Effector memory CD8-positive, alpha-beta T cell (primary cell): ENCODE measurements at regions not wholly inside any gene's neighbourhood (a gene's known extent, or its start where the extent isn't known, plus 50 kb on each side); places are given as distances from the start of the nearest gene placed in this dataset.

ENCODE experiments used
- ATAC-seq: fragments of 150-1000 bp; cut with Tn5 transposase; replicated peaks from 2 replicates; pipeline ENCODE4 v1.10.0; 2021; ENCODE audit warnings: mild to moderate bottlenecking, moderate library complexity
- DNase-seq, 3 experiments: peaks; one replicate each; pipeline ENCODE4 v3.0.0; 2021
- H3K27ac Mint-ChIP-seq, 2 donors: one replicate each; pipeline ENCODE4 v1.8.0; 2022; ENCODE audit warnings: mild to moderate bottlenecking in 2 of 2, mixed read lengths in 2 of 2, moderate library complexity in 2 of 2
- H3K27me3 Mint-ChIP-seq, 2 donors: one replicate each; pipeline ENCODE4 v1.8.0; 2022; ENCODE audit warnings: mixed read lengths in 2 of 2
- H3K36me3 Mint-ChIP-seq: one replicate; pipeline ENCODE4 v1.8.0; 2022; ENCODE audit warnings: mild to moderate bottlenecking, moderate library complexity, mixed read lengths; ENCODE audit not compliant: insufficient read depth
- H3K4me1 Mint-ChIP-seq, 2 donors: one replicate each; pipeline ENCODE4 v1.8.0; 2022; ENCODE audit warnings: low read depth in 2 of 2, mixed read lengths in 2 of 2
- H3K4me3 Mint-ChIP-seq, 2 donors: one replicate each; pipeline ENCODE4 v1.8.0; 2022; ENCODE audit warnings: mild to moderate bottlenecking in 2 of 2, mixed read lengths in 2 of 2, moderate library complexity in 2 of 2
- H3K9me3 Mint-ChIP-seq, 2 donors: one replicate each; pipeline ENCODE4 v1.8.0; 2022; ENCODE audit warnings: mixed read lengths in 2 of 2

DNA sequence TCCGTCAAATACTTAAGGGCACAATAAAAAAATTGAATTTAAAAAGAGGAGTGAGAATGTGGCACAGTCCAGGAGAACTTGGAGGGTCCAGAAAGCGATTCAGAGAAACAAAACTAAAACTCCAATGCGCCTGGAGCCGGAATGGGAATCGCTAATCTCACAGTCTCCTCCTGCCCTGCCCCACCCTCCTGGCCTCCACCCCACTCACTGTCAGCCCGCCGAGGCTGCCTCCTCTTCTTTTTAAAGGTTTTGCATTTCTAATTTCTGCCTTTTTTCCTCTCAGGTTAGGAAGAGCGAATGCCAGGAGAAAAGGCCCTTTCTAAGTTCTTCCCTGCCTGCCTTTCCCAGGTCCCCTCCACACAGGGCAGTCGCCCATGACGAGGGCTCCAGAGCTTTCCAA, 135.3 kb downstream of the ZBTB18 start:
- peaks cover 3% of the 10 kb centered on the region for H3K36me3 Mint-ChIP-seq
- ATAC-seq = no peak

GRCh38 chr1:244187310-244187709, 136.2 kb downstream of the ZBTB18 start:
- Mint-ChIP-seq H3K27ac (no peak overlapping the region), H3K4me1 (no peaks in the 10 kb centered on the region), H3K36me3 (peaks cover 3% of the 10 kb centered on the region), H3K4me3 (no peak overlapping the region), H3K27me3 (peaks cover 49 to 56% of the 10 kb centered on the region in 2 donors), H3K9me3 (peaks cover 5 to 10% of the 10 kb centered on the region in 2 donors)
- ATAC-seq (no peak), DNase-seq (no peak)

More for the DNA sequence above, 135.3 kb downstream of the ZBTB18 start:
- Mint-ChIP-seq H3K9me3 (peaks cover 5 to 10% of the 10 kb centered on the region in 2 donors), H3K27me3 (peaks cover 50 to 56% of the 10 kb centered on the region in 2 donors), H3K4me1 (no peaks in the 10 kb centered on the region), H3K4me3 (no peak overlapping the region), H3K27ac (no peak overlapping the region)
- no peak for DNase-seq

GRCh38 chr1:244191581-244191980, 140.5 kb downstream of the ZBTB18 start:
- Mint-ChIP-seq H3K27me3 (peaks cover 41 to 46% of the 10 kb centered on the region in 2 donors), H3K4me1 (no peaks in the 10 kb centered on the region), H3K4me3 (no peak overlapping the region), H3K36me3 (peaks cover under 1% of the 10 kb centered on the region), H3K27ac (no peak overlapping the region), H3K9me3 (peaks cover 5 to 10% of the 10 kb centered on the region in 2 donors)
- DNase-seq (no peak), ATAC-seq (no peak)

- no peak for DNase-seq
- no peak overlapping the region for H3K27ac Mint-ChIP-seq
- ATAC-seq = no peak
- H3K4me3 Mint-ChIP-seq = no peak overlapping the region
- H3K36me3 Mint-ChIP-seq = no peaks in the 10 kb centered on the region
- peaks cover 34 to 43% of the 10 kb centered on the region in 2 donors for H3K27me3 Mint-ChIP-seq
- H3K9me3 Mint-ChIP-seq = peaks cover 5 to 10% of the 10 kb centered on the region in 2 donors
- no peaks in the 10 kb centered on the region for H3K4me1 Mint-ChIP-seq
These were observed 141.2 kb downstream of the ZBTB18 start for GRCh38 chr1:244192325-244192724.

- no peak for DNase-seq
- H3K4me3 Mint-ChIP-seq = no peak overlapping the region
These were observed 145.6 kb downstream of the ZBTB18 start for GRCh38 chr1:244196571-244197285.

GRCh38 chr1:244197851-244198375, 146.8 kb downstream of the ZBTB18 start:
- no peak overlapping the region for H3K27ac Mint-ChIP-seq
- H3K4me3 Mint-ChIP-seq = no peak overlapping the region
- no peaks in the 10 kb centered on the region for H3K4me1 Mint-ChIP-seq
- DNase-seq (no peak), ATAC-seq (no peak)
- peaks cover 30 to 45% of the 10 kb centered on the region in 2 donors for H3K27me3 Mint-ChIP-seq
- H3K9me3 Mint-ChIP-seq = no peaks in the 10 kb centered on the region
- H3K36me3 Mint-ChIP-seq = no peaks in the 10 kb centered on the region

More at GRCh38 chr1:244196571-244197285, 145.6 kb downstream of the ZBTB18 start:
- Mint-ChIP-seq H3K27me3 (peaks cover 21 to 41% of the 10 kb centered on the region in 2 donors), H3K36me3 (no peaks in the 10 kb centered on the region), H3K4me1 (no peaks in the 10 kb centered on the region), H3K9me3 (no peaks in the 10 kb centered on the region), H3K27ac (no peak overlapping the region)
- ATAC-seq = no peak

DNA sequence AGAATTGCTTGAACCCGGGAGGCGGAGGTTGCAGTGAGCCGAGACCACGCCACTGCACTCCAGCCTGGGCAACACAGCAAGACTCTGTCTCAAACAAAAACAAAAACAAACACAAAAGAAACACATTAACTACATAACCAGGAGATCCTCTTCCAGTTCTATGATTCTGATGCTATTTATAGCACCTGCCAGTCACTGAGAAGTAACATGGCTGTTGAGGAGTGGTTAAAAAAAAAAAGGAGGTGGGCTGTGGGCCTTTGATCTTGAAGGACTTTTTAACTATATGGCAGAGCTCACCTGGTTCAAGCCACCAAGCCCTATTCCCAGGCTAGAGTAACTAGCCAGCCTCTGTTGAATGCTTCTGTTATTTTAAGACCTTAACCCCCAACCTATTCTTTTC, 148.8 kb downstream of the ZBTB18 start:
- no peak for ATAC-seq
- peaks cover 44 to 61% of the 10 kb centered on the region in 2 donors for H3K27me3 Mint-ChIP-seq

DNA sequence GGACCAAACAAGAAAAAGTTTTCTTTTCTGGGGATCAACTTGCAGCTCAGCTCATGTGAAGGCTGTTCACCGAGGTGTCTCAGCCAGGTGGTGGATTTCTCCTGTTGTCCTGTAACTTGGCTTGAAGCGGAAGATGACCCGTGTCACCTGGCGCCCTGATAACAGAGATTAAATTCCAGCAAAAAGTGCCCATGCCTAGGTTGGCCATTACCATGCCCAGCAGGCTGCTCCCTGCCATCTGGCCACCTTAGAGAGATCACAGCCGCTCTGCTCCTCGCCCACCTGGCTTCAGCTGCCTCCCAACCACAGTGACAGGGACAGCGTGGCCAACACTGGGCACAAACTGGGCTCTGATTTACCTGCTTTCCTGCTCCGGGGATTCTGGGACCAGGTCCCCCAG, 149.5 kb downstream of the ZBTB18 start:
- Mint-ChIP-seq H3K4me3 (no peak overlapping the region), H3K36me3 (no peaks in the 10 kb centered on the region), H3K27ac (no peak overlapping the region), H3K27me3 (peaks cover 37 to 61% of the 10 kb centered on the region in 2 donors), H3K4me1 (no peaks in the 10 kb centered on the region), H3K9me3 (no peaks in the 10 kb centered on the region)
- no peak for DNase-seq
- no peak for ATAC-seq

More for the DNA sequence above, 148.8 kb downstream of the ZBTB18 start:
- no peaks in the 10 kb centered on the region for H3K4me1 Mint-ChIP-seq
- H3K36me3 Mint-ChIP-seq = no peaks in the 10 kb centered on the region
- no peak for DNase-seq
- no peak overlapping the region for H3K27ac Mint-ChIP-seq
- H3K4me3 Mint-ChIP-seq = no peak overlapping the region
- H3K9me3 Mint-ChIP-seq = no peaks in the 10 kb centered on the region

DNA sequence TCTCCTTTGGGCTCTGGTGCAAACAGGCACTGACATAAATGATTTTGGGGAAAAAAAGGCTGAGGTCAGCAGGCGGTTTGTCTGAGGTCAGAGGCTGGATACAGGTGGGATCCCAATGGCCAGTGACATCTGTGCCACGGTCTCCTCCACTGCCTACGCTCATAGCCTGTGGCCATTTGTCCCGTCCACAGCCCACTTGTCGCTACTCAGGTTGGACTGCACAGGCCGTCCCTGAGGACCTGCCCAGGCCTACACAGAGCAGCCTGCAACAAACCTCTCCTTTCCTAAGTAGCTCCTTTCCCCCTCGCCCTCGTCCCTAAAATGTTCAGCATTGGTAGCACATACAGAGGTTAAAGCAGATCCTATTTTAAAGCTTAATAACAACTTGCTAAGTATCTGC, 150.7 kb downstream of the ZBTB18 start:
- ATAC-seq (no peak), DNase-seq (no peak)
- no peaks in the 10 kb centered on the region for H3K4me1 Mint-ChIP-seq
- no peak overlapping the region for H3K4me3 Mint-ChIP-seq
- no peak overlapping the region for H3K27ac Mint-ChIP-seq
- no peaks in the 10 kb centered on the region for H3K36me3 Mint-ChIP-seq
- H3K27me3 Mint-ChIP-seq = peaks cover 36 to 65% of the 10 kb centered on the region in 2 donors
- H3K9me3 Mint-ChIP-seq = no peaks in the 10 kb centered on the region

DNA sequence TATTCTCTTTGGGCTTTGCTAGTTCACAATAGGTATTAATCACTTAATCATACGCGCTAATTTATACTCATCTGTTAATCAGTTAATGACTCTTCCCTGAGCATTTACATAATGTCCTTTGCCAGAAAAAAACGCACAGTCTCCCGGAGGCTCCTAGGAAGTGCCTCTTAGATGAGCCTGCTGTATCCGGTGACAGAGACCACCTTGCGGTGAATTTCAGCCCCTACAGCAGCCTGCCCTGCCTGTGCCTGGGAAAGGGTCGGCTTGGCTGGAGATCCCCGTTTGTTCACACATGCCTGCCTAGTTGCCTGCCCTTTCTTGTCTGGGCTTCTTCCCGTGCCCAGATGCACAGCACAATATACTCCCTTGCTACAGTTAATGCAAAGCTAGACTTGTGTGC, 152.9 kb downstream of the ZBTB18 start:
- ATAC-seq = no peak
- Mint-ChIP-seq H3K27me3 (peaks cover 45 to 66% of the 10 kb centered on the region in 2 donors), H3K4me1 (no peaks in the 10 kb centered on the region), H3K9me3 (no peaks in the 10 kb centered on the region), H3K36me3 (no peaks in the 10 kb centered on the region), H3K4me3 (no peak overlapping the region), H3K27ac (no peak overlapping the region)
- no peak for DNase-seq

GRCh38 chr1:244205171-244205570, 154.1 kb downstream of the ZBTB18 start:
- H3K36me3 Mint-ChIP-seq = no peaks in the 10 kb centered on the region
- no peak for DNase-seq
- H3K9me3 Mint-ChIP-seq = no peaks in the 10 kb centered on the region

GRCh38 chr1:244205906-244206305, 154.8 kb downstream of the ZBTB18 start:
- DNase-seq = no peak
- Mint-ChIP-seq H3K27ac (no peak overlapping the region), H3K4me3 (no peak overlapping the region), H3K9me3 (no peaks in the 10 kb centered on the region), H3K36me3 (no peaks in the 10 kb centered on the region), H3K4me1 (no peaks in the 10 kb centered on the region), H3K27me3 (peaks cover 41 to 60% of the 10 kb centered on the region in 2 donors)
- no peak for ATAC-seq

More at GRCh38 chr1:244205171-244205570, 154.1 kb downstream of the ZBTB18 start:
- no peak overlapping the region for H3K27ac Mint-ChIP-seq
- H3K27me3 Mint-ChIP-seq = peaks cover 41 to 60% of the 10 kb centered on the region in 2 donors
- H3K4me1 Mint-ChIP-seq = no peaks in the 10 kb centered on the region
- no peak for ATAC-seq
- H3K4me3 Mint-ChIP-seq = no peak overlapping the region

DNA sequence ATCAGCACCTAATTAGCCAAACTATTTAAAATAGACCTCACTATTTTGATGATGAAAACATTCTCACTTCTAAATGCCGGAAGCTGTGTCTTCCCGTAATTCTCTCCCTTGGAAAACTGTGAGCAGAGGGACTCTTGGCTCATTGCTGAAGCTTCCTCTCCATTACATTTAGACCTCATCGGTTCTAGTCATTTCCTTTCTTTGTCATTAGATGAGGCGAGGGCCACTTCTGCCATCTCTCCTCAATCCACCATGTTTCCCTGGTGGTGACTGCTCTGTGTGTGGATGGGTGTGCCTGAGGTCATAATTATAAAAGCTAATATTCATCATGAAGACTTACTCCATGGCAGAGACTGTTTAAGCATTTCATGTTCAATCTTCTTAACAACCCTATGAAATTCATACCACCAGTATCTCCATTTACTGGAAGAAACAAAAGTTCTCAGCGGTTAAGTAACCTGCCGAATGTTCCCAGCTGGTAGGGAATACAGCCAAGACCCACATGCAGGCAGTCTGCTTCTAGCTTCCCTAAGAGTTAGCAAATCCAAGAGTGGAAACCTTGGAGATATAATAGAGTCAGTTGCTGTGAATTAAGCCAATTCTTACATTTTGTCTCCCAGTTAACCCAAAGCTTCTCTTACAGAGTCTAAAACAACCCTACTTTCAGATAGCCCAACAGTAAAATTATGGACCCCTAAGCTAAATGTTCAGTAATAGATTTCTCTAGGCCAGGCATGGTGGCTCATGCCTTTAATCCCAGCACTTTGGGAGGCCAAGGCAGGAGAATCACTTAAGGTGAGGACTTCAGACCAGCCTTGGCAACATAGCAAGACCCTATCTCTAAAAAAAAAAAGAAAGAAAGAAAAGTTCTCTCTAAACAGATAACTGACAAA, 156.2 kb downstream of the ZBTB18 start:
- Mint-ChIP-seq H3K36me3 (no peaks in the 10 kb centered on the region), H3K4me3 (no peak overlapping the region), H3K9me3 (no peaks in the 10 kb centered on the region), H3K4me1 (no peaks in the 10 kb centered on the region), H3K27ac (no peak overlapping the region), H3K27me3 (peaks cover 31 to 54% of the 10 kb centered on the region in 2 donors)
- DNase-seq (no peak), ATAC-seq (no peak)
